NCI-H2029 (cell line): ENCODE measurements at regions not wholly inside any gene's neighbourhood (a gene's known extent, or its start where the extent isn't known, plus 50 kb on each side); places are given as distances from the start of the nearest gene placed in this dataset.
A peak's percentile ranks its signal among the peaks of the same experiment; 100 is the strongest.

Source experiments
- DNase-seq: peaks from one replicate; lab custom pipeline; 2025; lab: John Stamatoyannopoulos, UW

DNA sequence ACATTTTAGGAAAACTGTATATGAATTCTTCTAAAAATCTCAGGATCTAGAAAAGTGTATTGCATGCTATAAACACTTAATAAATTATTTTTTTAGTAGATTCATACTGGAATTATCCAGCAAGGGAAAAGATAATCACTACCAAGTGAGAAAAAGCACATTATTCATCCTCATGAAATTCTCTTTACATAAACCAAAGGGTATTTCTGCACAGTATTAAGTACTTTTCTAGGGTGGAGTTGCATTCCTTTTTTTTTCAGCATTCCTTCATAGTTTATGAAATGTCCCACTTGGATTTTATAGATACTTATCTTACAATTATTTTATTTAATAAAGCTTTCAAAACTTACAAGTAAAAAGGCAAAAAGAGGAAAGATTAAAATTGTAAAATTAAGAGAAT is 403.3 kb downstream of the HGF start:
- DNase-seq, result no peak

DNA sequence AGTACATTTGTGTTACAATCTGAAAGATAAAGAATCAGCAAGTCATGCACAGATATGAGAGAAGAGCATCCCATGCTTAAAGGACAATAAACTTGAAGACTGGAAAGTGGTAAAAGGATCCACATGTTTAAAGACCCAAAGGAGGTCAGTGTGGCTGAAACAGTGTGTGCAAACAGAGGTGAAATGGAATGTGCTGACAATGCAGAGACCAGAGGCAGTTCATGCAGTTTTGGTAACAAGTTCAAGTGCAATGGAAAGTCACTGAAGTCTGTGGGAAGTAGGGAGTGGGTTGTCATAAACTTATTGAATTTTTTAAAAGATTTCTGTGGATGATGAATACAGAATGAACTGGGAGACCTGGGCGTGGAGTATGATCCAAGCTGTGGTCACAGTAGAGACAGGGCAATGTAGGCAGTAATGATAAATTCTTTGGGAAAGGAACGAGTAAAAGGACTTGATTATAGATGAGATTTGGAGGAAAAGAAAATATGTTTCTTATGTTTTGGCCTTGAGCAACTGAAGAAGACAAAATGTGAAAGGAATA is 408.0 kb downstream of the HGF start:
- no peak for DNase-seq

DNA sequence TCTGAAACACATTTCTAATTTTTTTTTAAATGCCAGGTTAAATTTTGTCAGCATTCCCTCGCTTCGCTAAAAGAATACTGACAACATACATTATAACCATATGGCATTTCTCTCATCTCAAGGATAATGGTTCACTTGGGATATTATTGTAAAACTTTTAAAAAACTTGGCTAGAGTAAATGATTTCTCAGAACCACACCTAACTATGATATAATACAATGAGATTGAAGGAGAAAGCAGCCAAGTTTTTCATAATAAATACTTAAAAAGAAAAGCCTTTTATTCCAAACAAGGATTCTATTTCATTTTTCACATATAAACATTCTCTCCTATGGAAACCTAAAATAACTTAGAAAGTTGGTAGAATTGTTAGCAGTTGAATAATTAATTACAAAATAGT is 413.9 kb downstream of the HGF start:
- no peak for DNase-seq

DNA sequence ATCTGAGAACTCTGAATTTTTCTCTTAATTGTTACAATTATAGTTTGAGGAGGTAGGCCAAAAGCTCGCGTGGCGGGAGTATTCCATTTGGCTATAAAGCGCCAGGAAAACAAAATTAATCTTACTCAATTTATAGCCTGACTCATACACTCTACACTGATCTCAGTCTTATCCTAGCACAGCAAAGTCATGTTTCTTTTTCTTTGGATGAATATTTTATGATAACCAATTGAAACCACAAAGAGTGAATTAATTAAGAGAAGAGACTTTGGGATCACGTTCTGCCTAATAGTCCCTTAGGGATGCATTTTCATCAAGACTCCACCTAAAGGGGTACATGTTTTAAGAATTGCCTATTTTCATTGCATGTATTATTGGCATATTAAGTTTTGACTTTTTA is 420.8 kb downstream of the HGF start:
- no peak for DNase-seq

DNA sequence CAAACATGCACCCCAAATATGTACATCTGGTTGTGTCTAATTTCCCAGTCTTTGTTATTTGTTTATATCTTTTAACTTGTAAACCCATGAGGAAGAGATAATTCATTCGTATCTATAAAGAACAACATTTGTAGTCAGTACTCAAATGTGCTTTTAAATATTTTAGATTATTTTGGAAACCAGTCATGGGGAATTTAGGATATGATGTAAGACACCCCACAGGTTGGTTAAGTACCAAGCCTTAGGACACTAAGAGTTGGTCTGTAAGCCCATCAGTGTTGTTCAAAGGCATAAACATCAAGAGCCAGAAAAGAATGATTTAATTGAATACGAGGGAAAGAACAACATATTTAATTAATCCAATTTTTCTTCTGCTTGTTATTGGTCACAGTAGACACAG is 421.1 kb upstream of the SEMA3C start:
- DNase-seq, result no peak

DNA sequence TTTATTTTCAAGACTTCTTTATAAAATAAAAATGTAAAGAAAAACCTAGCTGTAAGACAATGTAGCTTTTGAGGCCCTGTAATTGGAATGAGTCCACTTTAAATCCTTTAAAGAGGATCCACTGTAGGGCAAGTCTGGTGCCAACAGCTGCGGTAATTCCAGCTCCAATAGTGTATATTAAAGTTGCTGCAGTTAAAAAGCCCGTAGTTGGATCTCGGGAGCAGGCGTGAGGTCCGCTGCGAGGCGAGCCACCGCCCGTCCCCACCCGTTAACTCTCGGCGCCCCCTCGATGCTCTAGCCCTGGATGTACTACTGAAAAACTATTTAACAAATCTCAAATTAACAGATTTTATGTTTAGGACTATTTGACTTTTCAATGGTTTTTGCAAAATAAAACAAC is 414.7 kb upstream of the SEMA3C start:
- DNase-seq, result no peak

DNA sequence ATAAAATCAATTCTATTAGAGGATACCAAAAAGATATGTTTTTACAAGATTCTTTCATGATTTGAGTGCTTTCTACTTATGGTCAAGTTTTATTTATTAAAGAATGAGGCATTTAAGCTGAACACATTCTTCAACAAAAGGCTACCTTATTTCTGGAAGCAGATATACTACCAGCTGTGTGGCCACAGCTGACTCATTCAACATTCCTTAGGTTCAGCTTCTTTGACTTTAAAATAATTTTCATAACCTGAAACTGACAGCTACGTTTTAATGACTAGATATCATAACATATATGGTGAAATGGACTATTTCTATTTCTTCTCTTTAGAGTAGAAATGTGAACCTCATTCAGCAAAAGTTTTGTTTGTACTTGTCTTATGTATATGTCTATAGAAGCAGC is 414.2 kb upstream of the SEMA3C start:
- no peak for DNase-seq

DNA sequence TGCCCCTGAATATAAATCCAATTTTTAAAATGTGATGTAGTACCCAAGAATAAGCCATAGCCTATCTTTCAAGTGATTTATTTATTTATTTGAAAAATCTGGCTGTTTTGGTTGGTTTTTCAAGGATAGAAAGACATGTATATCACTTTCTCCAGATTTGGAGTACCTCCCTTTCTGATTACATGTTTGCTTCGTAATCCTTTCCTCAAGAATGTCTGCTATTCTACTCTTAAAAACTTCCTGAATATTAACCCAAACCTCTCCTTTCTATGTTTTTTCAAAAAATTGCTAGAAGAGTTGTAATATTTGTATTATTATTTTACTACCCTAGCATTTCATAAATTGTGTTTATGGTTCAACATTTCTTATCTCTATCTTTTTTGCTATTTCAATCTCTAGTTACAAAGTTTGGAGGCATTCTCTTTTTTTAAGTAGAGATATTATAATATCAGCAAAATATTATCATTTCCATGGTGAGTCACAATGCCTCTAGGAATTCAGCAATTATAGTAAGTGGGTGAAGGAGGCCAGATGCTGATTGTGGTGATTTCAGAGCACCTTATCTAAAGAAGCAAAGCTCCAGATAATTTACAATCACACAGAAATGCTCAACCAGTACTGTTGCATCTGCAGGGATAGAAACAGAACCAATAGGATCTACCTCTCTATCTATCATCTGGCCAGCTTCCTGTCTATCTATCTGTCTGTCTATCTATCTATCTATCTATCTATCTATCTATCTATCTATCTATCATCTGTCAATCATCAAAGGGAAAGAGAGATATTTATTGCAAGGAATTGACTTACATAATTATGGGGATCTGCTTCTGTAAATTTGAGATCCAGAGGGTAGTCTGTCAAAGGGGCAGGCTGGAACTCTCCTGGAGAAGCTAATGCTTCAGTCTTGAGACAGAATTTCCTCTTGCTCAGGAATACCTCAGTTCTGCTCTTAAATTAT is 412.5 kb upstream of the SEMA3C start:
- DNase-seq, result no peak

DNA sequence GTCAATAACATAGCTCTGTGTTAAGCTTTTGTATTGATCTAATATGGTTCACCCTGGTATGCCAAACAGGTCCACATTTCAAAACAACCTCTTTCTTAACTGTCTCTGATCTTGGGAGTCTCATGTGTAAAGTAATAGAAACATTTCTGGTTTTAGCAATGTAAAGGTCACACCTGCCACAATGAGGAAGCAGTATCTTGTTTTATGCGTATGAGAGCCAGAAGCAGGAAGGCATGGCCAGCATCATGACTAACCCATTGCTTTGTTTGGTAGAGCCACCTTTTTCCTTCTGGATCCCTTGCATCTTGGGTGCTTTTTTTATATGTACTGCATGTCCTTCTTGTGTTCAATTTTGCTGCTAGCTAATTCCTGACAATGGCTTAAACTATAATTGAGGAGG is 411.3 kb upstream of the SEMA3C start:
- no peak for DNase-seq

DNA sequence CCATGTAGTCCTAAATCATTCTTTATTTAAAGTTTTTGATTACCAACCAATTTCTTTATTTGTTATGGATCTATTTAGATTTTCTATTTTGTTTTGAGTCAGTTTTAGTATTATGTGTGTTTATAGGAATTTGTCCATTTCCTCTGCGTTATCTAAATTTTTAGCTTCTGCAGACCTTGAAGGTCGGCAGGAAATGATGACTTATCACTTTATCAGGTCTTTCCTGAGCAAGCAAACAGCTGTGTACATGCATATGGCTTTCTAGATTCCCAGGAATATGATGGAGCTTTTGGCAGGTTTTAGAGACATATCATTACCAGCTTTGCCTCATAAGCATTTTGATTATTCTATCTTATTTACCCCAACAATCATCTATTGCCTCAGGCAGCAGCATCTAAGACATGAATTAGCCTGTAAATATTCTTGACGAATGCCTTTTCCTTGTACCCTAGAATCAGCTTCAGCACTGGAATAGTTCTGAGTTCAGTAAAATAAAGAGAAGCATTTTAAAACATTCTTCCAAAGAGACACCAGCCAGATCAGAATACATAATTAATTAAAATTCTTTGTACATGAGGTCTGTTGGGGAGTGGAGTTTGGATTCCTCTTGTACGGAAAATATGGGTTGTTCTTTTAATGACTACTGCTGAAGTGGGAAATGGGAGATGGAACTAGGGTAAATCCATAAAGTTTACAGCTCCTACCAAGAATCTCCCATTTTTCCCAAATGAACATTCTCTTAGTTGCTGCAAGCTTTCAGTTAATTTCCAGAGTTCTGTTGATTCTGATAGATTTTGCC is 408.8 kb upstream of the SEMA3C start:
- DNase-seq, result no peak

DNA sequence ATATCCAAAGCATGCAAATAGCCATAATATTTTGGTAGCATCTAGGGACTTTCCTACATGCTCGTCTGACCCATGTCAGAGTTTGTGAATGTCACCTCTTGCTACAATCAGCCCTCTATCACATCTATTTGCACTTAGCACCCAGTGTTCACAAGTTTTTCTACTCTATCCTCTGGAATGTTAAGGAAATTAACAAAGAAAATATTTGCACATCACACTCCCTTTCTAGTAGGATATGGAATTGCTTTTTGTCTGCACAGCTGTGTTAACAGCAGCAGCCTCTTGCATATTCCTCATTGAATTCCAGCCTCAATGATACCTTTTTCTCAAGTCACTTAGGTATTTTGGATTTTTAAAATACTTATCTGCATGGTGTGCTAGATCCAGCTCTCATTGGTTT is 403.1 kb upstream of the SEMA3C start:
- no peak for DNase-seq

DNA sequence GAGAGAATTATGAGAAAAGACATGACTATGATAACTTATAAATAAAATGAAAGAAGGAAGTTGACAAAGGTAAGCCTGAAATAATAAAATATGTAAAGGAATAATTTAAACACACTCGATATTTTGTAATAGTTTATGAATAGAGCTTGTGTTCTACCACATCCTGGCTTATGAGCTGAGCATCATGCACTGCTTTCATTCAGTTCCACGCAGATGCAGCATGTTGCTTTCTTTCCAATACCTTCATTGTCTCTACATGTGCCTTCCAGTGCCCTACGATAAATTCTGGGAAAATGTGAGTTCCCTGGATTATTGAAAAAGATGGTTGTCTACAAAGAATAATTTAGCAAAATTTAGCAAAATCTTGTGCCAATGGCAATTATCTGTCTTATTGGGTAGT is 398.9 kb upstream of the SEMA3C start:
- DNase-seq, result no peak

DNA sequence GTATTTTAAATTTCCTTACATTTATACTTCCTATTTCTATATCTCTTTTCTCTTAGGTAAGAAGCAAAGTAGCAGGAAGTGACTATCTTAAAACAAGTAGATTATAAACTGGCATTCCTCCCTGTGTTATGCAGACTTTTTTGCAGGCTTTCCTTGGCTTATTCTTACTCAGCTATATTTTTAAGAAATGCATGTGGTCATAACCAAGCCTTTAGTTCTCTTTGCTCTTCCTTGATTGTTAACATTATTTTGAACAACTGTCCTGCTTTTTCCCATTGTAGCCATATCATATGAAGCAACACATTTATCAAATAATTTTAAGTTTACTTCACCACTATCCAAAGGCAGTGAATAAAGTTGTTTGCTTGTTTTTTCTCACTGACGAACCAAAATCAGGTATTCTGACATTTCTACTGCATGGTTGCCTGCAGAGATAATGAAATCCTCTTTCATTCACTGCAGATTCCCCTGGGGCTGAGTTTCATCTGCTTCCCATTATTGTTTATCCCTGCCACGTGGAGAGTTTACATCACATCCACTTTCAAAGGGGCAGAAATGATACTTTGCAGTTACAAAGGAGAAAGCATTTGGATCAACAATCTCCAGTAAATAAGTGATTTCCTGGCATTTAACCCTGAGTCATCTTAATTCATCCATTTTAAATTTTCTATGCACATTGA is 389.9 kb upstream of the SEMA3C start:
- no peak for DNase-seq

DNA sequence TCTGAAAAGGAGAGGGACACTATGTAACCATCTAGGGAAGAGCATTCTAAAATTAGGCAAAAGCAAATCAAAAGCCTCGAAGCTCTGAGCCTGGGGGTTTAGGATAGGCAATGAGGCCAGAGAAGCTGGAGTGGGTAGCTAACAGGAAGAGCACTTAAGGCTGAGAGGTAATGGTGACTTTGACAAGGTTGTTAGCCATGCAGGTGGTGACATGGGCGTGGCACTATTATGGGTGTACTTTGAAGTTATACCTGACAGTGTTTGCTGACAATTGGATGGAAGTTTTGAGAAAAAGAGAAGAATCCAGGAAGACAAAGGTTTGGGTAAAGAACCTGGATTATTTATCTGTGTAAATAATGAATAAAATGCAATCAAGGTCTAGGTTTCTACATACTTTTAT is 383.0 kb upstream of the SEMA3C start:
- peak; percentile 0 for DNase-seq

DNA sequence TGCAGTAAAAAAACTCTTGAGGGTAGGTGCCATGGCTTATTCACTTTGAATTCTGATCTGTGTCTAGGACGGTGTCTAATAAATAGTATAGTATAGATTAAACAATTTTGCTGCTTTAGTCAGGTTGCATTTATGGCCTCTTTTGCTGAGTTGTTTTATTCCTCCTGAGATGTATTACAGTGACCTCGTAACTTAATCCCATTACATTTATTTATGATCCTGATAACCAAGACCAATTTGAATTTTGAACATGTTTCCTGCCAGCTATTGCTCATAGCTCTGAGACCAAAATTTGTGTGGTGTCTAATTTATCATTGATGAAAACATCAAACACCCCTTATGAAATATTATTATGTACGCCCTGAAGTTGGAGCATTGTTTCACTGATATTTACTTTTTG is 381.9 kb upstream of the SEMA3C start:
- DNase-seq, result no peak

DNA sequence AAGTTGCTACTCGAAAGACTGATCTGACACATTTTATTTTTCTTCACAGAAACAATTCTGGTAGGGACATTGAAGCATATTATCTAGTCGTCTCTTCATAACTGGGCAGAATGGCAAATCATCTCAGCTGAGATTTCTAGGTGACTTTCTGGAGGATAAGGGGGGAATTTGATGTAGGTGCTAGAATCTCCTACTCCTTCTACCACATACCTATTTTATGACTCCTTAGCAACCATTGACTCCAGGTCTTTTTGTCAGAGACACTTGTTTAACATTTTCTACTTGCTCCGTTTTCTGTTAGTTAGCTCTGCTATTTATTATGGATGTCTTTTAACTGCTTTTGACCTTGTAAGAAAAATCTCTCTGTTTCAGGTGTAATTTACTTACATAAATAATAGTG is 380.9 kb upstream of the SEMA3C start:
- DNase-seq, result no peak

DNA sequence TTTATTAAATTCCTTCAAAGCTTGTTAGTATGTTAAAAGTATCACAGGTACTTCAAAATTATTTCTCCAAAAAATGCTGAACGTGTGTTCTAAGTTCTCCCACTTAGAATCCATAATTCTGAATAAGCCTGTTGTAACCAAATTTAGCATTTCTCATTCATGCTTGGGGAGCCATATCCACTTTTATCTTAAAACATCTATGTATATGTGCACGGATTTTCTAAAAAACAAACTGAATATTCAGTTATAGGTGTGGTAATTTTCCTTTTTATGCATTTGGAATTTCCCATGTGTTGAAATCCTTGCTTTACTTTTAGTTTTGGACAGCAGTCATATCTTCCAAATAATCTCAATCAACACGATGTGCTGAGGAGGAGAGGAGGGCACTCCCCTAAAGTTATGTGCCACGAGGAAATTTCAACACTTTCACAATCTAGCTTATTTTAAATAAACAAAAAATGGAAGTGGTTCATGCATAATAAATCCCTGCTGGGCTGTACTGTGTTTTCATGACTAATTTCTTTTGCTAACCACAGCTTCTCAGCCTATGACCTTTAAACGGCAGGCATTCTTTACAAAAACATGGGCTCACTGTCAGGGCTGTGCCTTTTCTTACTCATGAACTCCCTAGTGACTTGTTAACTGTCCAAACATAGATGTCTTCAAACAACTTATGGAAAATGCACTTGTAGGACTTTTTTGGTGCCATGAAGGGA is 380.3 kb upstream of the SEMA3C start:
- no peak for DNase-seq

DNA sequence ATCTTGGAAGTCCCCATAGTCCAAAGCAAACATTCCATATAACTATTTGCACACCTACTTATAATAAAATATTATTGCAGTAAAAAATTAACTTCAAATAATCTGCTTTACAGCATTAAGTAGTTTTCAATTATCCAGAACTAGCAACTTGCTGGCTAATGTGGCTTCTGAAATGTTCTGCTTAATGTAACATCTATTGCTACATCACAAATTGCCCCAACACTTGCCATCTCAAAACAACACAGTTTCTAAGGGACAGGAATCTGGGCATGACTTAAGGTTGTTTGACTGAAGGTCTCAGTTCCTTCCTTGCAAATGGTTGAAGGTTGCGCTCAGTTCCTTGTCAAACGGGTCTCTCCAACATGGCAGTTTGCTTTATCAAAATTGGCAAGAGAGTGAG is 378.5 kb upstream of the SEMA3C start:
- no peak for DNase-seq

DNA sequence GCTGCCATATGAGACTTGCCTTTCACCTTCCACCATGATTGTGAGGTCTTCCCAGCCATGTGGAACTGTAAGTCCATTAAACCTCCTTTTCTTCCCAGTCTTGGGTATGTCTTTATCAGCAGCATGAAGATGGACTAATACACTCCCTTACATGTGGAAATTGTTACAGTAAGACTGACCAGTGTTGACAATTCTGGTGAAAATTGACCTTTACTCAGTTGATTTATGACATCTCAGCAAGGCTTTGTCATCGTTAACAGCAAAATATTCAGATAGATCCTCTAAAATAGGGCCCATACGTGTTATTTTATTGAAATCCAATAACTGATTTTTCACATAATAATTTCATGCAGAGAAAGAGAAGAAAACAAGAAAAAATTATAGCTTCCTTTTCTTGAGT is 377.9 kb upstream of the SEMA3C start:
- no peak for DNase-seq

DNA sequence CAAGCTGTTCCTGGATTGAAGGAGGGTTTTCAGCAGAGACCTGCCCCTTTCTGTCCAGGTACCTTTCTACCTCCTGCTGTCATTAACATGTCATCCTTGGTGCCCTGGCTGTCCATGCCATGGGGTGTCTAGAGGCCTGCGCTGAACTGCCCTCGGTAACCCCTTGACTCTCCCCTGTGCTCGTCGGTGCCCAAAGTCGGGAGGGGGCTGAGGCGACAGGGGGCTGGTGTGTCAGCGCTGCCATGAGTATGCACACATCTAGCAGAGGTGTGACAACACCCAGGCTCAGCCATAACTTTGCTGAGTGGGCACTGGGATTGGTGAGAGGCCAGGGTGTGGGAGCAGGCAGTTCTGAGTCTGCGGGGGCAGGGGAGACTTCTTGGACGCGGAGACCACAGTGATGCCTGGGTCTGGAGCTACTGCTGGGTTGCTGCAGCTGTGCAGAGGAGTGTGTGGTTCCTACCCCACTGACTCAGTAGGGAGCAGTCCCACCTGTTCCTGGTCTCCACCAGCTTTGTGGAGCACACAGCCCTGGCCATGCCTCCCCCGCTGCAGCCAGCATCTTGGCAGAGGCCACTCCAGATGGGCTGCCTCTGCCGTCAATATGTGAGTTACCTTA is 376.2 kb upstream of the SEMA3C start:
- DNase-seq, result no peak

DNA sequence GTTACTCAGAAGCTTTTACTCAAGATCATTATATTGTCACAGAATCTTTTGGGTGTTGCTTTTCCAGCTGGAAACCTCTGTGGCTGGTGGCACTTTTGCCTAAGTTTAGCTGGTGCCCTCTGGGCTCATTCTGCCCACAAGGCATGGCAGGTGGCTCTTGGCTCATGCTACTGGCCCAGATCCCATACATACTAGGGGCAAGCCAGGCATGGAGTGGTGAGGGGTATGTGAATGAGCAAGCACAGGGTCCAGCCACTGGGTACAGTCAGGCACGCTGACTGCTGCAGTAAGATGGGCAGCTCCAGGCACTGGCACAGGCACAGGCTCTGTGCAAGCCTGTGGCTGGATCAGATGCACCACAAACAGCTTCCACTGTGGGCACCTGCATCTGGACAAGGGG is 375.0 kb upstream of the SEMA3C start:
- no peak for DNase-seq
